Mucosa of rectum (tissue), 2 donors: ENCODE measurements at regions not wholly inside any gene's neighbourhood (a gene's known extent, or its start where the extent isn't known, plus 50 kb on each side); places are given as distances from the start of the nearest gene placed in this dataset.
"Not testable (repeated sequence)": the region's sequence is repeated elsewhere in the genome, so short reads cannot be mapped to it uniquely, and the experiment has no call there.

ENCODE experiments used
- H3K27ac ChIP-seq, 2 donors: one replicate each; pipeline ENCODE4 v1.7.0; 2013; ENCODE audit warnings: inconsistent platforms in 2 of 2, low read depth in 2 of 2, low read length in 2 of 2
- H3K27me3 ChIP-seq, 2 donors: one replicate each; pipeline ENCODE4 v1.7.0; 2013; ENCODE audit warnings: low read length in 2 of 2; ENCODE audit not compliant: control insufficient read depth in 2 of 2, insufficient read depth in 2 of 2
- H3K36me3 ChIP-seq, 2 donors: one replicate each; pipeline ENCODE4 v1.7.0; 2013; ENCODE audit warnings: low read length in 2 of 2; ENCODE audit not compliant: control insufficient read depth in 2 of 2, insufficient read depth in 2 of 2
- H3K4me1 ChIP-seq, 2 donors: one replicate each; pipeline ENCODE4 v1.7.0; 2013; ENCODE audit warnings: low read length in 2 of 2, mild to moderate bottlenecking in 1 of 2; ENCODE audit not compliant: control insufficient read depth in 2 of 2, insufficient read depth in 2 of 2
- H3K4me3 ChIP-seq, 2 donors: one replicate each; pipeline ENCODE4 v1.7.0; 2013; ENCODE audit warnings: low read length in 2 of 2
- H3K9ac ChIP-seq, 2 donors: one replicate each; pipeline ENCODE4 v1.7.0; 2013; ENCODE audit warnings: low read length in 2 of 2, low read depth in 1 of 2, mild to moderate bottlenecking in 1 of 2
- H3K9me3 ChIP-seq, 2 donors: one replicate each; pipeline ENCODE4 v1.7.0; 2013; ENCODE audit warnings: low read length in 2 of 2; ENCODE audit not compliant: control insufficient read depth in 2 of 2
- donor health status: healthy.
- donor health status: Normal muscosa, but diverticular disease.

DNA sequence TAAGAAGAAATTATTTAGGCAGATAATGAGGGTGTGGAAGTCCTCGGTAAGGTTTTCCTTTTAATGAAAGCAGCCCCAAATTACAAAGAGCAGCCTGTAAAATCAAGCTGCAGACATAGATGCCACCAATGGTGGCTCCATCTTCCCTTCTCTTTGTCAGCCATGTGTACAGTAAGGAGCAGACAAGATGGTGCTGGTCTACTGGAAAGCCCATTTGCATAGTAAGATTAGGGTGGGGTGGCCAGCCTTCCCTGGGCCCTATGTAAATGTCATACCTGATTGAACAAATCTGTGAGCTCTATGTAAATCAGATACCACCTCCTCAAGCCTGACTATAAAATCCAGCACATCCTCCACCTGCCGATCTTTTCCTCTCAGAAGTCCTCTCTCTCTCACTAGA is 154.4 kb upstream of the SERTAD2 start:
- no peaks in the 10 kb centered on the region for H3K9me3 ChIP-seq
- H3K36me3 ChIP-seq: no peaks in the 10 kb centered on the region
- no peak overlapping the region for H3K27ac ChIP-seq

DNA sequence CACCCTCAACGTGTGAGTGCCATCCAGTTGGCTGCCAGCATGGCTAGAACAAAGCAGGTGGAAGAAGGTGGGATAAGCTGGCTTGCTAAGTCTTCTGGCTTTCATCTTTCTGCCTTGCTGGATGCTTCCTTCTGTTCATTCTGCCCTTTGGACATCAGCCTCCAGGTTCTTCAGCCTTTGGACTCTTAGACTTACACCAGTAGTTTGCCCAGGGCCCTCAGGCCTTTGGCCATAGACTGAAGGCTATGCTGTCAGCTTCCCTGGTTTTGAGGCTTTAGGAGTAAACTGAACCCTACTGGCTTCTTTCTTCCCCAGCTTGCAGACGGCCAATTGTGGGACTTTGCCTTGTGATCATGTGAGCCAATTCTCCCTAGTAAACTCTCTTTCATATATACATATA is 155.0 kb upstream of the SERTAD2 start:
- Histone ChIP-seq H3K27me3 (no peaks in the 10 kb centered on the region), H3K36me3 (no peaks in the 10 kb centered on the region), H3K9ac (no peak overlapping the region), H3K27ac (no peak overlapping the region), H3K4me3 (no peak overlapping the region), H3K9me3 (no peaks in the 10 kb centered on the region), H3K4me1 (no peaks in the 10 kb centered on the region)

More for the DNA sequence above, 154.4 kb upstream of the SERTAD2 start:
- H3K4me1 ChIP-seq: no peaks in the 10 kb centered on the region
- H3K27me3 ChIP-seq: no peaks in the 10 kb centered on the region
- H3K9ac ChIP-seq: no peak overlapping the region
- H3K4me3 ChIP-seq: no peak overlapping the region

DNA sequence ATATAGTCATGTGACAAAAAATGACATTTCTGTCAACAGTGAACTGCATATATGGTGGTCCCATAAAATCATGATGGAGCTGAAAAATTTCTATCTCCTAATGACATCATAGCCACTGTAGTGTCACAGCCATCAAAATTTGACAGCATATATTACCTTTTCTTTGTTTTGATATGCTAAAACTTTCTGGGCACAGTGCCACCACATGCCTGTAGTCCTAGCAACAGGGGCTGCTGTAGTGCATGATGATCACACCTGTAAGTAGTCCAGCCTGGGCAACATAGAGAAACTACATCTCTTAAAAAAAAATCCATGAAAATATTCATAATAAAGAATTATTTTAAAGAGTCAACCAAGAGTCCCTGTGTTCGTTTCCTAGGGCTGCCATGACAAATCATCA is 155.5 kb upstream of the SERTAD2 start:
- no peaks in the 10 kb centered on the region for H3K36me3 ChIP-seq
- H3K9me3 ChIP-seq: no peaks in the 10 kb centered on the region
- no peaks in the 10 kb centered on the region for H3K4me1 ChIP-seq
- H3K27me3 ChIP-seq: no peaks in the 10 kb centered on the region
- H3K4me3 ChIP-seq: no peak overlapping the region
- no peak overlapping the region for H3K27ac ChIP-seq
- no peak overlapping the region for H3K9ac ChIP-seq

DNA sequence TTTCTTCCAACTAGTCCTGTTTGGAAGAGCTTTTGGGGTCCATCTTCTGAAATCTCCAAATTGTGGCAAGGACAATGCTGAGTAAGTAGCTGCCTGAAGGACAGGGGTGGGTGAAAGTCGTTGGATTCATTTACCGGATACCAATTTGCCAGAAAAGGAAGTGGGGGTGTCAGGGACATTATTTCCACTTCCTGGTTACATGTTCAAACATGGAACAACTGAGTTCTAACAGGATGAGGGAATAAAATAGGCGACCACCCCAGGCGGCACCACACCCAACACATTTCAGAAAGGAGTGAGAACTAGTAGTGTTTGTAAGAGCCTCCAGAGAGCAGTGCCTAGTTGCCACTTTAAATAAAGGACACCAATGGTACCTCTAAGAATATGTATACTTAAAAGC is 158.6 kb upstream of the SERTAD2 start:
- no peak overlapping the region for H3K9ac ChIP-seq
- no peak overlapping the region for H3K4me3 ChIP-seq
- H3K27ac ChIP-seq: no peak overlapping the region

DNA sequence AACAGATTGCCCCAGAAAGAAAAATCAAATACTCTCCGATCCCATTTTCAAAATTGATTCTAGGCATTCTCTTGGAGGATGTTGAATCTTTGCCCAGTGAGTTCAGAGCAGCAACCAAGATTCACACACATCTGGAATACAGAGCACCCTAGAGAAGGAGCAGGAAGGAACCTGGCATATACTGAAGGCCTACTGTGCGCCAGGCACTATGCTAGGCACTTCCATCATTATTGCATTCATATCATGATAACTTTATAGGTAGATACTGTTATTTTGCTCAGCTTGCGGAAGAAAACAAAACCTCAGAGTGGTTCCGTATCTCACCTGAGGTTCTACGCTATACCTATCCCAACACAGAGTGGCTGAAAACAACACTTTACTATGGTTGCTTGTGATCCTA is 160.3 kb upstream of the SERTAD2 start:
- H3K36me3 ChIP-seq: no peaks in the 10 kb centered on the region
- H3K27ac ChIP-seq: no peak overlapping the region
- no peaks in the 10 kb centered on the region for H3K4me1 ChIP-seq
- no peak overlapping the region for H3K4me3 ChIP-seq
- H3K27me3 ChIP-seq: no peaks in the 10 kb centered on the region
- H3K9me3 ChIP-seq: no peaks in the 10 kb centered on the region
- H3K9ac ChIP-seq: no peak overlapping the region

More for the DNA sequence above, 158.6 kb upstream of the SERTAD2 start:
- Histone ChIP-seq H3K27me3 (no peaks in the 10 kb centered on the region), H3K9me3 (no peaks in the 10 kb centered on the region), H3K36me3 (no peaks in the 10 kb centered on the region), H3K4me1 (no peaks in the 10 kb centered on the region)

DNA sequence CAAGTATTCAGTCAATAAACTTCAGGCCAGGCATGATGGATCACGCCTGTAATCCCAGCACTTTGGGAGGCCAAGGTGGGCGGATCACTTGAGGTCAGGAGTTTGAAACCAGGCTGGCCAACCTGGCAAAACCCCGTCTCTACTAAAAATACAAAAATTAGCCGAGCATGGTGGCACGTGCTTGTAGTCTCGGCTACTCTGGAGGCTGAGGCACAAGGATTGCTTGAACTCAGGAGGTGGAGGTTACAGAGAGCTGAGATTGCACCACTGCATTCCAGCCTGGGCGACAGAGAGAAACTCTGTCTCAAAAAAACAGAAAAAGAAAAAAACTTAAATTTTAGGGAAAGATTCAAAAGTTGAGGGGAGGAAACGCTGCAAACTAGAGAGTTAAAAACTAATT is 162.8 kb upstream of the SERTAD2 start:
- not testable (repeated sequence) for H3K27ac ChIP-seq, H3K36me3 ChIP-seq, H3K9ac ChIP-seq, H3K27me3 ChIP-seq, H3K4me3 ChIP-seq, H3K9me3 ChIP-seq, H3K4me1 ChIP-seq

DNA sequence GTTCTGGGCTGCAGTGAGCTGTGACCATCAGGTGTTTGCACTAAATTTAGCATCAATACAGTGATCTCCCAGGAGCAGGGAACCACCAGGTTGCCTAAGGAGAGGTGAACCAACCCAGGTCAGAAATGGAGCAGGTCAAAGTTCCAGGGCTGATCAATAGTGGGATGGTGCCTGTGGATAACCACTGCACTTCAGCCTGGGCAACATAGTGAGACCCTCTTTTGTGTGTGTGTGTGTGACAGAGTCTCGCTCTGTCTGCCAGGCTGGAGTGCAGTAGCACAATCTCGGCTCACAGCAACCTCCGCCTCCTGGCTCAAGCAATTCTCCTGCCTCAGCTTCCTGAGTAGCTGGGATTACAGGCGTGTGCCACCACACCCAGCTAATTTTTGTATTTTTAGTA is 163.7 kb upstream of the SERTAD2 start:
- H3K4me3 ChIP-seq: no peak overlapping the region
- no peaks in the 10 kb centered on the region for H3K9me3 ChIP-seq
- H3K36me3 ChIP-seq: no peaks in the 10 kb centered on the region
- H3K27ac ChIP-seq: no peak overlapping the region
- H3K27me3 ChIP-seq: no peaks in the 10 kb centered on the region
- no peaks in the 10 kb centered on the region for H3K4me1 ChIP-seq
- H3K9ac ChIP-seq: no peak overlapping the region

DNA sequence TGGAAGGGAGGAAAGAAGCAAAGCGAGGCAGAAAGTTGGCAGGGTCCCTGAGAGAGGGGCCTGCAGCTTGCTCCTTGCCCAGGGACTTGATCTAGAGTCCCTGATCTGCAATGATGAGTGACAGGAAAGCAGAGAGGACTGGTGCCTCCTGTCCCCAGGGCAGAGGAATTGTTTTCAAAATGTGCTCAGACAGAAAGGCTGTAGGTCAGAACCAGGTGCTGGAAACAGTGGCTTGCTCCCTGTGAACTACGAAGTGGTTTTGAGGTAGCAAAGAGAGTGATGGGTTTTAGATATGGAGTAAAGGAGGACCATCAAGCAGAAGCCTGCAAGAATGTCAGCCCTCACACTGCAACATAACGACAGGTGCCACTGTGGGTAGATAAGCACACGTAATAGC is 164.9 kb upstream of the SERTAD2 start:
- no peak overlapping the region for H3K27ac ChIP-seq
- H3K27me3 ChIP-seq: no peaks in the 10 kb centered on the region
- H3K9me3 ChIP-seq: no peaks in the 10 kb centered on the region
- no peak overlapping the region for H3K4me3 ChIP-seq
- no peak overlapping the region for H3K9ac ChIP-seq
- H3K4me1 ChIP-seq: no peaks in the 10 kb centered on the region
- no peaks in the 10 kb centered on the region for H3K36me3 ChIP-seq

DNA sequence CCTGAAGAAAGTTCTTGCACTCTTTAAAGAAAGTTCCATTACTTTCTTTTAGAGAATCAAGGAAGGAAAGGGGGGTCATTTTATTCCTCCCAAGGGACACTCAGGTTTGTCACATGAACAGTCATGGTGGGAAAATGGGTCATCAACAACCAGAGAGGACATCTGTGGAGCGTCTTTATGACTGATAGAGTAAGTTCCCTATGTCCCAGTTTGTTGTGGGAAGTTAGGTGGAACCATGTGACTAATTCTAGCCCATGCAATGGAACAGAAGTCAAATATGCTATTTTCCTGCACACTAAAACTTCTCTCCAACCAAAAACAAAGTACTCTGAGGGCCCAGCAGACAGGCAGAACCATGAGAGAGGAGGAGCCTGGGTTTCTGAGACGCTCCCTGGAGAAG is 165.6 kb upstream of the SERTAD2 start:
- Histone ChIP-seq H3K4me1 (no peaks in the 10 kb centered on the region), H3K27ac (peak overlapping the region; percentile 35 to 49), H3K9ac (no peak overlapping the region), H3K9me3 (no peaks in the 10 kb centered on the region), H3K4me3 (no peak overlapping the region), H3K27me3 (no peaks in the 10 kb centered on the region), H3K36me3 (no peaks in the 10 kb centered on the region)

DNA sequence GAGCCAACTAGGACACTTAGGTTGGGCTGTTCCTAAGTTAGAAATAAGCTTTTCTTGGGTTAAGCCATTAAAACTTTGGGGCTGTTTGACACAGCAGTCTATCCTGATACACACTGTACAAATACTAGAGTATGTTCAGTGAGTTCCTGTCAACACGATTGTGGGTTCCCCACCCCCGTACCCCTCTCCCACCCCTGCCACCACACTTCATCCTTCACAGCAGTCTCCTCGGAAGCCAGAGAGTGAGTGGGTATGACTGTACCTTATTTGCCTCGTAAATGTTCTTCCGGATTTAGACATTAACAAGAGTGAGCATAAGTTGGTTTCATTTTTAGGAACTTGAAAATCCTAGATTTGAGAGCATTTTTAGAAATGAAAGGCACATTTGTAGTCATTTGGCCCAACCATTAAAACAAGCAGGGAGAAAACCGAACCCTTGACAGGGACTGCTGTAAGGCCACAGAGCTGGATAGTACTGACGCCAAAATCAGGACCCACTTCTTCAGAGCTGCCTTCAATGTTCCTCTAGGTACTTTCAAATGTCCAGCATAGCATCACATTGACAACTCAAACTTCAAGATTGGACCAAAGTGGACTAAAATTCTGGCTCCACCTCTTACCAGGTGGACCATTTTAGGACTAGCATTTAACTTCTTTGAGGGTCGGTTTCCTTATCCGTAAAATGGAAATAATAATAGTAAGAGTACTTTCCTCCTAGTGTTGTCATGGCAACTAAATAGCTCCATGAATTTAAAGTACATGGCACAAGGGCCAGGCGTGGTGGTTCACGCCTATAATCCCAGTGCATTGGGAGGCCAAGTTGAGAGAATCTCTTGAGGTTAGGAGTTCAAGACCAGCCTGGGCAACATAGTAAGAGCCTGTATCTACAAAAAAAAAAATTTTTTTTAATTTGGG is 166.3 kb upstream of the SERTAD2 start:
- H3K27ac ChIP-seq: peak overlapping the region; percentile 35 to 49

More for the DNA sequence above, 166.3 kb upstream of the SERTAD2 start:
- no peaks in the 10 kb centered on the region for H3K9me3 ChIP-seq
- no peak overlapping the region for H3K9ac ChIP-seq
- H3K4me3 ChIP-seq: peak overlapping the region in 1 of 2 donors; percentile 17
- H3K4me1 ChIP-seq: no peaks in the 10 kb centered on the region
- H3K27me3 ChIP-seq: no peaks in the 10 kb centered on the region
- H3K36me3 ChIP-seq: no peaks in the 10 kb centered on the region
